ENCODE measurements at regions not wholly inside any gene's neighbourhood (a gene's known extent, or its start where the extent isn't known, plus 50 kb on each side); places are given as distances from the start of the nearest gene placed in this dataset.
"Not testable (repeated sequence)": the region's sequence is repeated elsewhere in the genome, so short reads cannot be mapped to it uniquely, and the experiment has no call there.

GRCh38 chr5:69907941-69908340 is 117.1 kb upstream of the SERF1B start:
- ATAC-seq, H3K9me3 Mint-ChIP-seq, H3K4me3 Mint-ChIP-seq, H3K36me3 Mint-ChIP-seq, H3K4me1 Mint-ChIP-seq, H3K27ac Mint-ChIP-seq: not testable (repeated sequence)
- DNase-seq (ENCODE audit: low spot score in 2 of 2): peak in 1 of 2 donors; percentile 29

DNA sequence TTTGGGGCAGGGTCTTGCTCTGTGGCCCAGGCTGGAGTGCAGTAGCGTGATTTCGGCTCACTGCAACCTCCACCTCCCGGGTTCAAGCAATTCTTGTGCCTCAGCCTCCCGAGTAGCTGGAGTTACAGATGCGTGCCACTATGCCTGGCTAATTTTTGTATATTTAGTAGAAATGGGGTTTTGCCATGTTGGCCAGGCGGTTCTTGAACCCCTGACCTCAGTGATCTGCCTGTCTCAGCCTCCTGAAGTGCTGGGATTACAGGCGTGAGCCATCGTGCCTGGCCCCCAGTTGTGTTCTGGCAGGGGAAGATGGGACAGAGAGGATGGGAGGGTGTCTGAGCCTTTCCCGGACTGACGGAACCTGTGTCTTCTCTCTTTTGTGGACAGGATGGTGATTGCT is 111.3 kb upstream of the SERF1B start:
- not testable (repeated sequence) for H3K36me3 Mint-ChIP-seq, H3K9me3 Mint-ChIP-seq, H3K4me1 Mint-ChIP-seq, H3K4me3 Mint-ChIP-seq, H3K27ac Mint-ChIP-seq, ATAC-seq
- peak in 1 of 2 donors; percentile 34 for DNase-seq (ENCODE audit: low spot score in 2 of 2)
